ENCODE measurements at regions not wholly inside any gene's neighbourhood (a gene's known extent, or its start where the extent isn't known, plus 50 kb on each side); places are given as distances from the start of the nearest gene placed in this dataset.

GRCh38 chr2:8346706-8347430, 335.0 kb upstream of the ID2 start:
- no peak for TF ChIP-seq USF1 (IDR thresholded peaks at IDR 0.05)

GRCh38 chr2:8352296-8352695, 329.6 kb upstream of the ID2 start:
- TF ChIP-seq TCF12 (IDR thresholded peaks at IDR 0.05; ENCODE audit: low read depth), result no peak

- no peak for TF ChIP-seq ZBTB7A (IDR thresholded peaks at IDR 0.05; ENCODE audit: low read depth)
- no peak for TF ChIP-seq NFIC (IDR thresholded peaks at IDR 0.05)
- no peak for TF ChIP-seq RAD21 (IDR thresholded peaks at IDR 0.05; ENCODE audit: low read depth)
- TF ChIP-seq TCF12 (IDR thresholded peaks at IDR 0.05; ENCODE audit: low read depth), result no peak
- no peak for TF ChIP-seq YY1 (IDR thresholded peaks at IDR 0.05; ENCODE audit: low read depth)
- TF ChIP-seq TEAD4 (IDR thresholded peaks at IDR 0.05), result no peak
- TF ChIP-seq USF1 (IDR thresholded peaks at IDR 0.05), result no peak
- TF ChIP-seq CREB1 (IDR thresholded peaks at IDR 0.05; ENCODE audit: low read depth), result no peak
- no peak for TF ChIP-seq MAX (IDR thresholded peaks at IDR 0.05)
- no peak for TF ChIP-seq EGR1 (IDR thresholded peaks at IDR 0.05)
- no peak for TF ChIP-seq REST (IDR thresholded peaks at IDR 0.05; ENCODE audit: low read depth)
- TF ChIP-seq EP300 (IDR thresholded peaks at IDR 0.05; ENCODE audit: borderline replicate concordance), result no peak
- no peak for TF ChIP-seq CEBPB (IDR thresholded peaks at IDR 0.05)
- TF ChIP-seq FOXM1 (IDR thresholded peaks at IDR 0.05; ENCODE audit: borderline replicate concordance, low read depth), result no peak
- no peak for TF ChIP-seq TAF1 (IDR thresholded peaks at IDR 0.05; ENCODE audit: low read depth)
Measured at GRCh38 chr2:8352989-8353388, 328.9 kb upstream of the ID2 start.

GRCh38 chr2:8355102-8355859, 326.6 kb upstream of the ID2 start:
- TF ChIP-seq FOXM1 (IDR thresholded peaks at IDR 0.05; ENCODE audit: borderline replicate concordance, low read depth) (no peak), REST (IDR thresholded peaks at IDR 0.05; ENCODE audit: low read depth) (no peak), CREB1 (IDR thresholded peaks at IDR 0.05; ENCODE audit: low read depth) (no peak), NFIC (IDR thresholded peaks at IDR 0.05) (no peak), TEAD4 (IDR thresholded peaks at IDR 0.05) (no peak), TAF1 (IDR thresholded peaks at IDR 0.05; ENCODE audit: low read depth) (no peak), MAX (IDR thresholded peaks at IDR 0.05) (no peak), RAD21 (IDR thresholded peaks at IDR 0.05; ENCODE audit: low read depth) (no peak), YY1 (IDR thresholded peaks at IDR 0.05; ENCODE audit: low read depth) (no peak), TCF12 (IDR thresholded peaks at IDR 0.05; ENCODE audit: low read depth) (no peak), EP300 (IDR thresholded peaks at IDR 0.05; ENCODE audit: borderline replicate concordance) (no peak), EGR1 (IDR thresholded peaks at IDR 0.05) (no peak), CEBPB (IDR thresholded peaks at IDR 0.05) (no peak), USF1 (IDR thresholded peaks at IDR 0.05) (no peak), ZBTB7A (IDR thresholded peaks at IDR 0.05; ENCODE audit: low read depth) (no peak)

GRCh38 chr2:8357738-8358518, 323.9 kb upstream of the ID2 start:
- TF ChIP-seq RAD21 (IDR thresholded peaks at IDR 0.05; ENCODE audit: low read depth) (no peak), REST (IDR thresholded peaks at IDR 0.05; ENCODE audit: low read depth) (no peak), TCF12 (IDR thresholded peaks at IDR 0.05; ENCODE audit: low read depth) (no peak), CREB1 (IDR thresholded peaks at IDR 0.05; ENCODE audit: low read depth) (no peak), YY1 (IDR thresholded peaks at IDR 0.05; ENCODE audit: low read depth) (no peak), CEBPB (IDR thresholded peaks at IDR 0.05) (no peak), TAF1 (IDR thresholded peaks at IDR 0.05; ENCODE audit: low read depth) (no peak), USF1 (IDR thresholded peaks at IDR 0.05) (no peak), NFIC (IDR thresholded peaks at IDR 0.05) (no peak), EGR1 (IDR thresholded peaks at IDR 0.05) (no peak), ZBTB7A (IDR thresholded peaks at IDR 0.05; ENCODE audit: low read depth) (no peak), MAX (IDR thresholded peaks at IDR 0.05) (no peak)
